GM12872 (cell line): ENCODE measurements at regions not wholly inside any gene's neighbourhood (a gene's known extent, or its start where the extent isn't known, plus 50 kb on each side); places are given as distances from the start of the nearest gene placed in this dataset.

Experiments used
- TF ChIP-seq, protein P1 (sequence below): IDR thresholded peaks from 3 replicates; pipeline ENCODE4 v1.5.1; 2011; ENCODE audit warnings: low read depth, mild to moderate bottlenecking, low read length, moderate library complexity; ENCODE audit not compliant: insufficient read depth

DNA sequence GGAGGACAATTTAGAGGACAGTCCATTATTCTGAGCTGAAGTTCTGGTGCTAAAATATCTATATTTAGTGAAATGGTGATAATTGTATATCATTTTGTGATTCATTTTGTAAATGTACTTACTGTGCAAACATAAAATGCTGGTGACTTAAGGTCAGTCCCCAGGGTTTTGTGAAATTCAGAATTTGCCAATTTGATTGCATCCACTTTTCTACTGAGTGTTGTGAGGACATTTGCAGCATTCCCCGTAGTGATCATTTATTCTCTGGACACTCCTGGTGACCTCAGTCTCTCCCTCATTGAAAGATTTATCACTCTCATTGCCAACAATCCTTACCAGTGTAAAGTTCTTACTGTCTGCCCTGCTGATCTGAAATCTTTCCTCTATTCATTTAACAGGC, 98.2 kb downstream of the SOCS6 start:
- TF ChIP-seq, protein P1, sequence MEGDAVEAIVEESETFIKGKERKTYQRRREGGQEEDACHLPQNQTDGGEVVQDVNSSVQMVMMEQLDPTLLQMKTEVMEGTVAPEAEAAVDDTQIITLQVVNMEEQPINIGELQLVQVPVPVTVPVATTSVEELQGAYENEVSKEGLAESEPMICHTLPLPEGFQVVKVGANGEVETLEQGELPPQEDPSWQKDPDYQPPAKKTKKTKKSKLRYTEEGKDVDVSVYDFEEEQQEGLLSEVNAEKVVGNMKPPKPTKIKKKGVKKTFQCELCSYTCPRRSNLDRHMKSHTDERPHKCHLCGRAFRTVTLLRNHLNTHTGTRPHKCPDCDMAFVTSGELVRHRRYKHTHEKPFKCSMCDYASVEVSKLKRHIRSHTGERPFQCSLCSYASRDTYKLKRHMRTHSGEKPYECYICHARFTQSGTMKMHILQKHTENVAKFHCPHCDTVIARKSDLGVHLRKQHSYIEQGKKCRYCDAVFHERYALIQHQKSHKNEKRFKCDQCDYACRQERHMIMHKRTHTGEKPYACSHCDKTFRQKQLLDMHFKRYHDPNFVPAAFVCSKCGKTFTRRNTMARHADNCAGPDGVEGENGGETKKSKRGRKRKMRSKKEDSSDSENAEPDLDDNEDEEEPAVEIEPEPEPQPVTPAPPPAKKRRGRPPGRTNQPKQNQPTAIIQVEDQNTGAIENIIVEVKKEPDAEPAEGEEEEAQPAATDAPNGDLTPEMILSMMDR: no peak

DNA sequence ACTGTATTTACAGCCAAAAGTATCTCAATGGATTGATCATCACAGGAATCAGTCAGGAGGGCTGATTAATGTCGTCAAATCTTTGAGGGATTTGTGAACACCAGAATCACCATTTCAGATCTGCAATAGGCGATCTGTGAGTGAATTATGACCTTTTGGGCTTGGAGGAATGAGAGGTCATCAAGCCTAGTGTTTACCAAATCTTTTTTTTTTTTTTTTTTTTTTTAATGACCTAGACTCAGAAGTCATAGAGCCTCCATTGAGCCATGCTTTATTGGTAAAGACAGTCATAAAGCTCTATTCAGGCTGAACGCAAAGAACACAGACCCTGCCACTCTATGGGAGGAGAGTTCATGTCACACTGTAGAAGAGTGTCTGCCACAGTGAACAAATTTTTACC, 97.7 kb downstream of the SOCS6 start:
- TF ChIP-seq, protein P1: no peak

DNA sequence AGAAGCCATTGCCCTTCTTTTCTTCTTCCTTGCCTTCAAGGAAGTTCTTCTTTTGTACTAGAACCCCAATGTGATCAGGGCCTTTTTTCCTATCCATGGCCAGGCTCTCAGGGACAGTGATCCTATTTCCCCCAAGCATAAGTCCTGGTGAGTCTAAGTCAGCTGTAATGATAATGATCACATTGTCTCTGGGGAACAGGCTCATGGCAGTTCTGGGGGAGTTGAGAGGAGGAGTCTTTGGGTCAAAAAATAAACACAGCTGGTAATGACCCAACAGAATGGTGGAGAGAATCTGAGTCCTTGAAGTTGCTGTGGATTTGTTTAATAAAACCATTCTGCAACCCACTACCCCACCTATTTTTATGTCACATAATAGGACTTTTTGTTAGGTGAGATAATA, 96.6 kb downstream of the SOCS6 start:
- TF ChIP-seq, protein P1: no peak

DNA sequence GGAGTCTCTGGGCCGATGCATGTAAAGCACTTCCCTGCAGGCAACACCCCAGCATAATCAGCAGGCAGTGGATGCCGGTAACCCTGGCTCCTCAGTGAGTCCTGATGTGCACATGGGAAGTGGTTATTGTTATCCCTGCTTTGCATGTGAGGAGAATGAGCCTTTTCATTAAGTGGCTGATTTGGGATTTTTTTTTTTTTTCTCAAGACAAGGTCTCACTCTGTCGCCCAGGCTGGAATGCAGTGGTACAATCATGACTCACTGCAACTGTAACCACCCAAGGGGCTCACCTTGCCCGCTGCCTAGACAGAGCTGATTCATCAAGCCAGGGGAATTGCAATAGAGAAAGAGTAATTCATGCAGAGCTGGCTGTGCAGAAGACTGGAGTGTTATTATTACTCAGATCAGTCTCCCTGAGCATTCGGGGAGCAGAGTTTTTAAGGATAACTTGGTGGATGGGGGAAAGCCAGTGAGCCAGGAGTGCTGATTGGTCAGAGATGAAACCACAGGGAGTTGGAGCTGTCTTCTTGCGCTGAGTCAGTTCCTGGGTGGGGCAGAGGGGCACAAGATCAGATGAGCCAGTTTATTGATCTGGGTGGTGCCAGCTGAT, 95.4 kb downstream of the SOCS6 start:
- TF ChIP-seq, protein P1: no peak

DNA sequence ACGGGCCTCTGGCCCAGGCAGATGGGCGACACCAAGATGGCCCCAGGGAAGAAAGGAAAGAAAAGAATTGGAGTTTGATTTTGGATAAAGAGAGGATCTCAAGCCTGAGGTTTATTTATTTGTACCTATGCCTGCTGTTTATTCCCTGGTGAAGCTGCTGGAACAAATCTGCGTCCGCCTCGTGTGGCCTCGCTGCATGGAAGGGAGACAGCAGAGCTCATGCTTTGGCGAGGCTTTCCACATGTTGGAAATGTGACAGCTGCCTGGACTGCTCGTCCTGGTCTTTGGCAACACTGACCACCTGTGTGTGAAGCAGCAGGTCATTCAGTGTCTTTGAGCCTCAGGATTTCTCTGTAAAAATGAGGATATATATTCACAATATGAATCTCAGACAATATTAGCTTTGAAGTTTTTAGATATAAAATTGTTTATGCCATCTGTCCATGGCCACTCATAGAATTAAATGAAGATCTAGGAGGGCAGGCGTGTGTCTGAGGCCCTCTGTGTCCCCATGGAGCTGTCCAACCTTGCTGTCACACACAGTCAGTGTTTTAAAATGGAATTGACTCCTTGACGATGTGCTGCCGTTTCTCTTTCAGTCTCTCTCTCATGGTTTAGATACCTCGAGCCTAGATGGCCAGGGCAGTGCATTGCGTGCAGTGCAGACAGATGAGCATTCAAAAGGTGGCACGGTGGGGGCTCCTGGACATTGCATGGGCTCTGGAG, 94.3 kb downstream of the SOCS6 start:
- TF ChIP-seq, protein P1: no peak

DNA sequence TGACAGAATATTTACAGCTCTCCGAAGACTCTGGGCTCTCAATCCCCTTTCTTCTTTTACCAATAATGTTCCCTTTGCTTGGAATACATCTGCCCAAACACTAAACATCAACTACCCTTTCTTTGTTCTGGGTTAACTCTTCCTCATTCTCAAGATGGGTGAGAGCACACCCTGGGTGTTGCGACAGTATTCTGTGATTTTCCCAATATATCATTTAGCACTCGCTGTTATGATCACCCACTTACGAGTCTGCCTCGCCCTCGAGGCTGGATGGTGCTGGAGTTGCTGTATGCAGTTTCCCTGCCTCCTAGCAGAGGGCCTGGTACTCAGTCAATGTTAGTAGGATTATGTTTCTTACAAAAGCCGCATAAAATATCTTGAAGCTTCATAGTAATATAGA, 93.2 kb downstream of the SOCS6 start:
- TF ChIP-seq, protein P1: no peak

DNA sequence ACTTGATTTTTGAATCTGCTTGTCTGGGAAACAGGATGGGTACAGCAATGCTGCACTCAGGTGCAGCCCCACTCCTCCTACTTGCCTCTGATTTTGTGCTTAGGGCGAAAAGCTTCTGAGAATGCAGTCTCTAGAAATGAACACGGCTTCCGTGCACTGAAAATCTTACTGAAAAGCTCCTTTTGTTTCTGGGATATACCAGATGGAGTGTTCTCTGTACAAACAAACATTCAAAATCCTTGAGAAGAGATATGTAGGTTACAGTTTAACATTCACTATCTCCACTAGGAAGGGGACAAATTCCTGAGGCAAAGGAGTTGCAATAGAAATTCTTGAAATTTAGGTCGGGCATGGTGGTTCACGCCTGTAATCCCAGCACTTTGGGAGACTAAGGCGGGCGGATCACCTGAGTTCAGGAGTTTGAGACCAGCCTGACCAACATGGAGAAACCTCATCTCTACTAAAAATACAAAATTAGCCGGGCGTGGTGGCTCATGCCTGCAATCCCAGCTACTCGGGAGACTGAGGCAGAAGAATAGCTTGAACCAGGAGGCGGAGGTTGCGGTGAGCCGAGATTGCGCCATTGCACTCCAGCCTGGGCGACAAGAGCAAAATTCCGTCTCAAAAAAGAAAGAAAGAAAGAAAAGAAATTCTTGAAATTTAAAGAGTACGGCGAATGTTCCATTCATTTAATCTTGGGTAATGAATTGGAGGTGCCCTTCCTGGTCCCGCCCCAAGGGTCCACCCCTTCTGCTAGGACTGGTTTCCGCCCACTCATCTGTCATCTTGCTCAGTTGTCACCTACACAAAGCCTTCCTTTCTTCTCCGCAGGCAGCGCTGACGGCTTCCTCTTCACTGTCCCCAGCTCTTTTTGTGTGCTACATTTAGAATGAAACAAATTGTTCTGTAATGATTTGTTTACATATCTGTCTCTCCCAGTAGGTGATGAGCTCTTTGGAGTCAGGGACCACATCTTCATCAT, 92.4 kb downstream of the SOCS6 start:
- TF ChIP-seq, protein P1: no peak
